ENCODE measurements at regions not wholly inside any gene's neighbourhood (a gene's known extent, or its start where the extent isn't known, plus 50 kb on each side); places are given as distances from the start of the nearest gene placed in this dataset.

DNA sequence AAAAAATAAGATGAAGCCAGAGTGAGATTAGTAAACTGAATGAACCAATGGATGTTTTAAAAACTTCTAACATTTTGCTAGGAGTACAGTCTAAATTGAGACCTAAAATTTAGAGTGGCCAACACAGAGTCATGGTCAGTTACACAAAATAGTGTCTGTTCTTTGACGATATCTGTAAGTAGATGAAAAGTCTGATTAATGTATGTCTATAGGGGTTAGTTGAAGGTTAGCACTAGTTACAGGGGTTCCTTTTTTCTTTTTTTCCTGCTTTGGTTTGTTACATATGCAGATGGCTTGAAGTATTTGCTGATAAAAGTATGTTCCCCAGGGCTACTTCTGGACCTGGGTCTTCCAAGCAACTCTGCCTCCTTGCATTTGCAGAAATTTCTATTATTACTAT, 90.1 kb upstream of the MTPN start:
- no peak overlapping the region for H3K4me3 ChIP-seq
- no peaks in the 10 kb centered on the region for H3K4me1 ChIP-seq
- H3K27ac ChIP-seq, result no peak overlapping the region
- no peaks in the 10 kb centered on the region for H3K36me3 ChIP-seq
- intact Hi-C loops (cut with DNase I), result no loop called here
- H3K9me3 ChIP-seq, result no peaks in the 10 kb centered on the region
- H3K27me3 ChIP-seq, result no peaks in the 10 kb centered on the region
- WGBS (ENCODE audit: insufficient coverage, low coverage, low lambda C conversion rate, missing lambda C conversion rate), result 67% methylated on average over 1 of the region's 1 CpG
- ATAC-seq, result no peak
- DNase-seq, result no peak
- TF ChIP-seq, protein P1, sequence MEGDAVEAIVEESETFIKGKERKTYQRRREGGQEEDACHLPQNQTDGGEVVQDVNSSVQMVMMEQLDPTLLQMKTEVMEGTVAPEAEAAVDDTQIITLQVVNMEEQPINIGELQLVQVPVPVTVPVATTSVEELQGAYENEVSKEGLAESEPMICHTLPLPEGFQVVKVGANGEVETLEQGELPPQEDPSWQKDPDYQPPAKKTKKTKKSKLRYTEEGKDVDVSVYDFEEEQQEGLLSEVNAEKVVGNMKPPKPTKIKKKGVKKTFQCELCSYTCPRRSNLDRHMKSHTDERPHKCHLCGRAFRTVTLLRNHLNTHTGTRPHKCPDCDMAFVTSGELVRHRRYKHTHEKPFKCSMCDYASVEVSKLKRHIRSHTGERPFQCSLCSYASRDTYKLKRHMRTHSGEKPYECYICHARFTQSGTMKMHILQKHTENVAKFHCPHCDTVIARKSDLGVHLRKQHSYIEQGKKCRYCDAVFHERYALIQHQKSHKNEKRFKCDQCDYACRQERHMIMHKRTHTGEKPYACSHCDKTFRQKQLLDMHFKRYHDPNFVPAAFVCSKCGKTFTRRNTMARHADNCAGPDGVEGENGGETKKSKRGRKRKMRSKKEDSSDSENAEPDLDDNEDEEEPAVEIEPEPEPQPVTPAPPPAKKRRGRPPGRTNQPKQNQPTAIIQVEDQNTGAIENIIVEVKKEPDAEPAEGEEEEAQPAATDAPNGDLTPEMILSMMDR (IDR thresholded peaks at IDR 0.05), result no peak
- TF ChIP-seq POLR2A (IDR thresholded peaks at IDR 0.05), result no peak

DNA sequence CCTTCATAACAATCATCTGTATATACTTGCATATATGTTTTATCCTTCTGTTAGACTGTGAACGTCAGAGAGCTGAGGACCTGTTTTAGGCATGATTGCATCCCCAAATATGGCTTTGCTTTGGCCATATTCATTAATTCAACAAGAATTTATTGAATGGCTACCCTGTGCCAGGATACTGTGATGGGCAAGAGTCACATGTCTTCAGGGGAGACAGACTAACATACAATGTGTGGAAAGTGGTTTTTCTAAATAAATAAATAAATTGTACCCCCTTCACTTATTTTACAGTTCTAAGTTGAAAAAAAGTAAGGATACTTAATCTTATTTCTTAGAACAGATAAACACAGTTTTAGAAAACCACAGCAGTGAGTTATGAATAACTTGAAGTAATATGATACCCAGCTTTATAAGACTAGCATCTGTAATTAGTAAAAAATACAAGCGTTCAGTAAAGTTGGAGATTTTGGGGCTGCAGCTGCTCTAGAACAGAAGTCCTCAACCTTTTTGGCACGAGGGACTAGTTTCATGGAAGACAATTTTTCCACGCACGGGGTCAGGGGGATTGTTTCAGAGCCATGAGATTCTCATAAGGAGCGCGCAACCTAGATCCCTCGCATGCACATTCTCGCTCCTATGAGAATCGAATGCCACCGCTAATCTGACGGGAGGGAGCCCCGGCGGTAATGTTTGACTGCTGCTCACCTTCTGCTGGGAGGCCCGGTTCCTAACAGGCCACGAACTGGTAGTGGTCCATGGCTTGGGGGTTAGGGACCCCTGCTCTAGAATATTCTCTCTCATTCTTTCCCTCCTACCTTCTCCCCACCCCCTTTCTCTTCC, 89.4 kb upstream of the MTPN start:
- Histone ChIP-seq H3K4me1 (no peaks in the 10 kb centered on the region), H3K36me3 (no peaks in the 10 kb centered on the region), H3K27me3 (no peaks in the 10 kb centered on the region), H3K27ac (no peak overlapping the region), H3K9me3 (no peaks in the 10 kb centered on the region), H3K4me3 (no peak overlapping the region)
- TF ChIP-seq POLR2A (IDR thresholded peaks at IDR 0.05), result no peak
- TF ChIP-seq, protein P1 (IDR thresholded peaks at IDR 0.05), result no peak
- 53% methylated on average over 6 of the region's 16 CpGs for WGBS (ENCODE audit: insufficient coverage, low coverage, low lambda C conversion rate, missing lambda C conversion rate)
- DNase-seq (no peak), ATAC-seq (no peak)
- intact Hi-C loops (cut with DNase I), result no loop called here

DNA sequence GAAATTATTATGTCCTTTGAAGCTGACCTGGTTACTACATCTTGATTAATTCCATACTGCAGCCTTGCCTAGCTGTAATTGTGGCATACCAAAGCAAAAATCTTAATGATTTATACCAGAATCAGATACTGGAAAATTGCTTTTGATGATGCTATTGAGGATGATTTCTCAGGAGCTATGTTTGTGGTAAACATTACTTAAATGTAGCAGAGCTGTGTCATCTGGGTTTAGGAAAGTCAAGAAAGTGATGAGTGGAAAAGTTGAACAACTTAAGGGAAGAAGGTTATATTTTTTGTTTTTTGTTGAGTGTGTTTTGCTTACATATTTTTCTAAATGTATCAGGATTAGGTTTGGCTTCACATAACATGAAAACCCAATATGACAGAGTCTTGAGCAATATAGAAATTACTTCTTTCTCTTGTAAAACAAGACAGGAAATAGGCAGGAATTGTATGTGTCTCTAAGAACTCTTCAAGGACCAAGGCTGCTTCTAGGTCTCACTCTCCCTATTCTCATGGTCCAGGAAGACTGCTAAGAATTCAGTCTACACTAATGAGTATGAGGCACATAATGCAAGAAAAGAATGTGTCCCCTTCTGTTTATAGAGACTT, 87.6 kb upstream of the MTPN start:
- intact Hi-C loops (cut with DNase I), result no loop called here
- no peaks in the 10 kb centered on the region for H3K27me3 ChIP-seq
- no peak overlapping the region for H3K4me3 ChIP-seq
- no peak overlapping the region for H3K27ac ChIP-seq
- TF ChIP-seq POLR2A (IDR thresholded peaks at IDR 0.05), result no peak
- TF ChIP-seq, protein P1 (IDR thresholded peaks at IDR 0.05), result no peak
- no peak for DNase-seq
- no peaks in the 10 kb centered on the region for H3K36me3 ChIP-seq
- ATAC-seq, result no peak
- no peaks in the 10 kb centered on the region for H3K4me1 ChIP-seq
- no peaks in the 10 kb centered on the region for H3K9me3 ChIP-seq

DNA sequence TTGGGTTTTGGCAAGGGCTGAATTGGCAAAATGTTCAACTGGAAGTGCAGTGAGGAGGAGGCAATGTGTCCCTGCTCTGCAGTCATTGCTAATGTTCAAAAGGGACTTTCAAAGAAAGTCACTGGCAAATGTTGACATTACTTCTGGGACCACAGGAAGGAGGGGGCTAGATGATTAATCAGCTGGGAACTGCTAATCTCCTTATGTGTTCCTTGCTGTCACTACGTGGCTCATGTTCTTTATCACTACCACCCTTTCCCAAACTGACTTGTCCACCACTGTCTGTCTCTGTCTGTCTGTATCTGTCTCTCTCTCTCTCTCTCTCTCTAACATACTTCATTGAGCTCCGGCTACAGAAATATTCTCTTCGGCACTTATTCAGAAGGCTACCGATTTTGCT, 86.9 kb upstream of the MTPN start:
- WGBS (ENCODE audit: insufficient coverage, low coverage, low lambda C conversion rate, missing lambda C conversion rate), result 57% methylated on average over 4 of the region's 4 CpGs
- TF ChIP-seq POLR2A (IDR thresholded peaks at IDR 0.05), result no peak
- TF ChIP-seq, protein P1 (IDR thresholded peaks at IDR 0.05), result no peak
- Histone ChIP-seq H3K27ac (no peak overlapping the region), H3K4me3 (no peak overlapping the region), H3K4me1 (no peaks in the 10 kb centered on the region), H3K27me3 (no peaks in the 10 kb centered on the region), H3K9me3 (no peaks in the 10 kb centered on the region), H3K36me3 (no peaks in the 10 kb centered on the region)
- intact Hi-C loops (cut with DNase I), result no loop called here
- DNase-seq (no peak), ATAC-seq (no peak)
